NB4 (cell line): ENCODE measurements at regions not wholly inside any gene's neighbourhood (a gene's known extent, or its start where the extent isn't known, plus 50 kb on each side); places are given as distances from the start of the nearest gene placed in this dataset.

ENCODE experiments used
- MYC ChIP-seq: IDR thresholded peaks from 2 replicates; pipeline ENCODE4 v1.6.1; 2011; ENCODE audit warnings: low read depth, low read length
- POLR2A ChIP-seq: IDR thresholded peaks from 2 replicates; pipeline ENCODE4 v1.6.1; 2011; ENCODE audit warnings: mild to moderate bottlenecking; ENCODE audit not compliant: insufficient read length; ENCODE audit errors: extremely low read depth
- TF ChIP-seq, protein P1 (sequence below): IDR thresholded peaks from one replicate; pipeline ENCODE4 v1.5.1; 2012; ENCODE audit warnings: low read depth, low read length
- TF ChIP-seq, protein P2 (sequence below): IDR thresholded peaks from 2 replicates; pipeline ENCODE4 v1.6.1; 2011; ENCODE audit warnings: low read depth, low read length

DNA sequence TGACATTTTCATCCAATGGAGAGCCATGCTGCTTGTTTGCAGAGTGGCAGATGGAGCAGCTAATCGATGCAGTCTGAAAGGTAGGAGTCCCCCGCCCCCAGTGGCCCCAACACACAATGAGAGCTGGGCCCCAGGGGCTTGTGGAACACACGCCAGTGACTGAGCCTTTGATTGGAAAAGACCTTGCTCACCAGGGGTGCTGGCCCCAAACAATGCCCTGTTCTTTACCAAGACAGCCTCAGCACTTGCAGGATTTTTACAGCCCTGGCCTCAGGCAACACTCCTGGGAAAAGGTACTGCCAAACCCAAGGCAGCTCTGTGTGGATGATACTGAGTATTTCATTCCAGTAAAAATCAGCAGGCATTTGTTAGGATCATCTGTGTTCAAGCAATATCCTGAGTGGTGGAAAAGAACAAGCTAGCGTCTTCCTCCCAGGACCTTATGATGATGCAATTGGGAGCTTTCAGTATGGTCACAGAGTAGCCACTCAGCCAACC lies 276.8 kb upstream of the CLINT1 start:
- TF ChIP-seq, protein P1, sequence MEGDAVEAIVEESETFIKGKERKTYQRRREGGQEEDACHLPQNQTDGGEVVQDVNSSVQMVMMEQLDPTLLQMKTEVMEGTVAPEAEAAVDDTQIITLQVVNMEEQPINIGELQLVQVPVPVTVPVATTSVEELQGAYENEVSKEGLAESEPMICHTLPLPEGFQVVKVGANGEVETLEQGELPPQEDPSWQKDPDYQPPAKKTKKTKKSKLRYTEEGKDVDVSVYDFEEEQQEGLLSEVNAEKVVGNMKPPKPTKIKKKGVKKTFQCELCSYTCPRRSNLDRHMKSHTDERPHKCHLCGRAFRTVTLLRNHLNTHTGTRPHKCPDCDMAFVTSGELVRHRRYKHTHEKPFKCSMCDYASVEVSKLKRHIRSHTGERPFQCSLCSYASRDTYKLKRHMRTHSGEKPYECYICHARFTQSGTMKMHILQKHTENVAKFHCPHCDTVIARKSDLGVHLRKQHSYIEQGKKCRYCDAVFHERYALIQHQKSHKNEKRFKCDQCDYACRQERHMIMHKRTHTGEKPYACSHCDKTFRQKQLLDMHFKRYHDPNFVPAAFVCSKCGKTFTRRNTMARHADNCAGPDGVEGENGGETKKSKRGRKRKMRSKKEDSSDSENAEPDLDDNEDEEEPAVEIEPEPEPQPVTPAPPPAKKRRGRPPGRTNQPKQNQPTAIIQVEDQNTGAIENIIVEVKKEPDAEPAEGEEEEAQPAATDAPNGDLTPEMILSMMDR: no peak
- TF ChIP-seq, protein P2, sequence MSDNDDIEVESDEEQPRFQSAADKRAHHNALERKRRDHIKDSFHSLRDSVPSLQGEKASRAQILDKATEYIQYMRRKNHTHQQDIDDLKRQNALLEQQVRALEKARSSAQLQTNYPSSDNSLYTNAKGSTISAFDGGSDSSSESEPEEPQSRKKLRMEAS: no peak
- TF ChIP-seq POLR2A (no peak), MYC (no peak)
